Osteocyte (in vitro differentiated cells): ENCODE measurements at regions not wholly inside any gene's neighbourhood (a gene's known extent, or its start where the extent isn't known, plus 50 kb on each side); places are given as distances from the start of the nearest gene placed in this dataset.

ENCODE experiments used
- DNase-seq: peaks from one replicate; pipeline ENCODE4 v3.0.0; 2021; ENCODE audit warnings: mixed read lengths; ENCODE audit not compliant: unreplicated experiment; ENCODE audit errors: extremely low spot score
- H3K27ac Mint-ChIP-seq: one replicate; pipeline ENCODE4 v1.8.0; 2021; ENCODE audit warnings: mild to moderate bottlenecking, mixed read lengths; ENCODE audit not compliant: unreplicated experiment
- H3K27me3 Mint-ChIP-seq: one replicate; pipeline ENCODE4 v1.8.0; 2021; ENCODE audit warnings: mixed read lengths; ENCODE audit not compliant: unreplicated experiment
- H3K36me3 Mint-ChIP-seq: one replicate; pipeline ENCODE4 v1.8.0; 2021; ENCODE audit warnings: mixed read lengths; ENCODE audit not compliant: unreplicated experiment
- H3K4me1 Mint-ChIP-seq: one replicate; pipeline ENCODE4 v1.8.0; 2021; ENCODE audit warnings: mixed read lengths; ENCODE audit not compliant: unreplicated experiment
- H3K4me3 Mint-ChIP-seq: one replicate; pipeline ENCODE4 v1.8.0; 2021; ENCODE audit warnings: mild to moderate bottlenecking, moderate library complexity, mixed read lengths; ENCODE audit not compliant: unreplicated experiment
- H3K9me3 Mint-ChIP-seq: one replicate; pipeline ENCODE4 v1.8.0; 2021; ENCODE audit warnings: mixed read lengths; ENCODE audit not compliant: unreplicated experiment
- CTCF ChIP-seq: fragments of 200-600 bp; sonication (generic); IDR thresholded peaks from 2 replicates; pipeline ENCODE4 v1.5.0; 2021; ENCODE audit warnings: antibody characterized with exemption, mild to moderate bottlenecking, moderate library complexity

- no peak for DNase-seq
- peaks cover 2% of the 10 kb centered on the region for H3K4me1 Mint-ChIP-seq
- H3K27me3 Mint-ChIP-seq: no peaks in the 10 kb centered on the region
- peaks cover 27% of the 10 kb centered on the region for H3K36me3 Mint-ChIP-seq
- H3K4me3 Mint-ChIP-seq: no peak overlapping the region
- no peak for TF ChIP-seq CTCF
- H3K27ac Mint-ChIP-seq: no peak overlapping the region
- no peaks in the 10 kb centered on the region for H3K9me3 Mint-ChIP-seq
These were observed 119.0 kb downstream of the BCL2L11 start for GRCh38 chr2:111239581-111240249.

GRCh38 chr2:111243295-111243694, 122.6 kb downstream of the BCL2L11 start:
- peaks cover 27% of the 10 kb centered on the region for H3K36me3 Mint-ChIP-seq
- H3K27me3 Mint-ChIP-seq: no peaks in the 10 kb centered on the region
- no peak for DNase-seq
- H3K9me3 Mint-ChIP-seq: no peaks in the 10 kb centered on the region
- no peak overlapping the region for H3K4me3 Mint-ChIP-seq
- peaks cover 10% of the 10 kb centered on the region for H3K4me1 Mint-ChIP-seq
- TF ChIP-seq CTCF: no peak
- H3K27ac Mint-ChIP-seq: no peak overlapping the region

- TF ChIP-seq CTCF: no peak
- no peak overlapping the region for H3K27ac Mint-ChIP-seq
These were observed 124.2 kb downstream of the BCL2L11 start for GRCh38 chr2:111244864-111245263.

GRCh38 chr2:111246620-111247061, 125.9 kb downstream of the BCL2L11 start:
- TF ChIP-seq CTCF: no peak
- no peaks in the 10 kb centered on the region for H3K9me3 Mint-ChIP-seq
- H3K36me3 Mint-ChIP-seq: peaks cover 17% of the 10 kb centered on the region
- no peaks in the 10 kb centered on the region for H3K27me3 Mint-ChIP-seq
- no peak for DNase-seq
- H3K4me3 Mint-ChIP-seq: no peak overlapping the region
- no peak overlapping the region for H3K27ac Mint-ChIP-seq
- peaks cover 28% of the 10 kb centered on the region for H3K4me1 Mint-ChIP-seq

More at GRCh38 chr2:111244864-111245263, 124.2 kb downstream of the BCL2L11 start:
- Mint-ChIP-seq H3K27me3 (no peaks in the 10 kb centered on the region), H3K4me1 (peaks cover 15% of the 10 kb centered on the region), H3K4me3 (no peak overlapping the region), H3K9me3 (no peaks in the 10 kb centered on the region), H3K36me3 (peaks cover 22% of the 10 kb centered on the region)
- no peak for DNase-seq

GRCh38 chr2:111247491-111247890, 126.8 kb downstream of the BCL2L11 start:
- Mint-ChIP-seq H3K4me1 (peaks cover 31% of the 10 kb centered on the region), H3K4me3 (no peak overlapping the region)

More at GRCh38 chr2:111247491-111247890, 126.8 kb downstream of the BCL2L11 start:
- Mint-ChIP-seq H3K9me3 (peaks cover 8% of the 10 kb centered on the region), H3K27ac (no peak overlapping the region), H3K27me3 (no peaks in the 10 kb centered on the region), H3K36me3 (peaks cover 25% of the 10 kb centered on the region)
- no peak for TF ChIP-seq CTCF
- DNase-seq: no peak
